Embryonic facial prominence (tissue), 1 donor: ENCODE measurements at regions not wholly inside any gene's neighbourhood (a gene's known extent, or its start where the extent isn't known, plus 50 kb on each side); places are given as distances from the start of the nearest gene placed in this dataset.

Source experiments
- DNase-seq: peaks from one replicate; pipeline ENCODE4 v3.0.0-alpha.2; 2016; ENCODE audit errors: extremely low spot score

DNA sequence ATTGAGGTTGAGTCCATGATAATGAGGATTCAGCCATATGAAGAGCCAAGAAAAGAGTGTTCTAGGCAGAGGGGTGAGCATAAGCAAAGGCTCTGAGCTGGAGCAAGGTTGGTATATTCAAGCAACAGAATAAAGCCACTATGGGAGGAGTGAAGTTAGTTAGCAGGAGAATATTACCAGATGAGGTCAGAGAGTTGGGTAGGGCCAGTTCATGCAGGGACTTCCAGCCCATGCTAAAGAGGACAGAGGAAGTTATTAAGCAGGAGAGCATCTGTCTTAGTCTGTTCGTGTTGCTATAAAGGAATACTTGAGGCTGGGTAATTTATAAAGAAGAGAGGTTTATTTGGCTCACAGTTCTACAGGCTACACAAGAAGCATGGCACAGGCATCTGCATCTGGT lies 57.1 kb upstream of the ATG10 start:
- DNase-seq = no peak

GRCh38 chr5:81912933-81913332 lies 58.9 kb upstream of the ATG10 start:
- DNase-seq = no peak

DNA sequence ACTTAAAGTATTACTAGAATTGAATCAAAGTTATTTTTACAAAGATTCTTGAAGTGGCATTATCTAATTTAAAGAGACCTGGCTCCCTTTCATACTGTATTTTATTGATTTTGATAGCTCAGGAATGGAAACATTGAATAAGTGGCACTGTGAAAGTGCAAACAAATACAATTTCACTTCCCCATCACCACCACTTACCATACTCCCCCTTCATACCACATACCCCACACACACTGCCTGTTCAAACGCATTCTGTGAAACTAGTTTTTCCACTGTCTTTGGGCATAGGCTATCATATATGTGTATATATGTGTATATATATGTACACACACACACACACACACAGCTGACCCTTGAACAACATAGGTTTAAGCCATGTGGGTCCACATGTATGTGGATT lies 62.1 kb upstream of the ATG10 start:
- no peak for DNase-seq

DNA sequence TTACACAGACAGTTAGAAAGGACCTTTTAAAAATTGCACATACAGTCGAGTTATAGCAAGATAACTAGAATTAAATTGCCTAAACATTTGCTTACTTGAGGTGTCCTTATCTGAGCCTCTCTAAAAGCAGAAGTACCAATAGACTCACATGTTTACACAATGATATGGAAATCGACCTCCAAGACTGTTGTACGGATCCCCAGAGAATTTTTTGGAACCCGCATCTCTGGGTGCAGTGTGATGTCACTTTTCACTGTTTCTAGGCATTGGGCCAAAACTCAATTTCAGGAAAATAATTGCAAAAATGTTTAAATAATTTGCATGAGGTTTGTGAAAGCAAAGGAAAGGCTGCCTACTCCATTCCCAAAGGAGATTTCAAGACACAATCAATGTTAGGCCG lies 63.1 kb upstream of the ATG10 start:
- DNase-seq = no peak

DNA sequence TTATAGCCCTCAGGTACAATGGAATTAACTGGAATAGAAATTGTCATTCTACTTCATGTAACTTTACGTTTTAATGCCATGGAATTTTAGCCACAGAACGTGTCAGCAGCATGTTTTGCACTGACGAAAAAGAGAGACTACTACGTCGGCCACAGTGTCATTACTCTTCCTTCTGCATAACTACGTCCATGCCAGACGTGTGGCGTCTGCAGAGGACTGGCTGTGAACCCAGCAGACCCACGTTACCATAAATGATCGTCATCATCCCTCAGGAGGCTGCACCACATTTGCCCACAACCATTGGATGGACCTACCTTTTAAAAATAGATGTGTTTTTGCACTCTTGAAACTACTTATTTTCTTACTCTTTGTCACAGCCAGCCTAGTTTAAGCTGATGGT lies 63.8 kb upstream of the ATG10 start:
- no peak for DNase-seq

GRCh38 chr5:81907012-81907635 lies 64.7 kb upstream of the ATG10 start:
- no peak for DNase-seq

DNA sequence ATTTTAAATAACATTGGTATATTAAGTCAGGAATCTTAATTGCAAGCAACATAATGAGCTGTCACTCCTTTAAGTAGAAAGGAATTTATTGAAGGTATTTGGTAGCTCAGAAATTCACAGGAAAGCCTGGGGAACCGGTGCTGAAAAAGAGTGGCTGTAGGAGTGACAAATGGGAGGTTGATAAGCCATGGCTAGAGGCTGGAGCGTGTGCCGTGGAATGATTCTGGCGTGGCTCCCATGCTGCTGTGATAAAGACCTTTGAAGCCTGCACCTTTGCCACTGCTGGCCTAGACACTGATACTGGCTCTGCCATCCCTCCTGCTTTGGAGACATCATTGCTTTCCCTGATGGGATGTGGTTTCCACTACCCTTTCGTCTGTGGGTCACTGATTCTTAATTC lies 65.7 kb upstream of the ATG10 start:
- no peak for DNase-seq

- DNase-seq = no peak
These were observed 67.0 kb upstream of the ATG10 start for GRCh38 chr5:81904861-81905260.

- no peak for DNase-seq
These were observed 67.7 kb upstream of the ATG10 start for GRCh38 chr5:81904166-81904565.

DNA sequence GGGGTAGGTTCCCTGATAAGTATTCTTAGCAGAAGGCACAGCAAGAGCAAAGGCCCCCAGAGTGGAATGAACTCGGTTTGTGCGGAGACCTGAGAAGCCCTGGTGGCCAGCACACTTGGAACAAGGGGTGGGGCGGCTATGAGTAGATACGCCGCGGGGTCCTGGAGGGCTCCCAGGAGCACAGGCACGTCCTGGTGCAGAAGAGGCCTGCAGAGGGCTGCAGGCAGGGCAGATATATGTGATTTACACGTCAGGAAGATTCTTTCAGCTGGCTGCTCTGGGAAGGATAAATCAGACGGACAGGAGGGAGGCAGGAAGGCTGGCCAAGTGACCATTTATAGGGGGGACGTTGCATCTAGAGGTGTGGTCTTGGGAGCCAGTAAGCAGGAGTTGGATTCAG lies 70.2 kb upstream of the ATG10 start:
- no peak for DNase-seq

DNA sequence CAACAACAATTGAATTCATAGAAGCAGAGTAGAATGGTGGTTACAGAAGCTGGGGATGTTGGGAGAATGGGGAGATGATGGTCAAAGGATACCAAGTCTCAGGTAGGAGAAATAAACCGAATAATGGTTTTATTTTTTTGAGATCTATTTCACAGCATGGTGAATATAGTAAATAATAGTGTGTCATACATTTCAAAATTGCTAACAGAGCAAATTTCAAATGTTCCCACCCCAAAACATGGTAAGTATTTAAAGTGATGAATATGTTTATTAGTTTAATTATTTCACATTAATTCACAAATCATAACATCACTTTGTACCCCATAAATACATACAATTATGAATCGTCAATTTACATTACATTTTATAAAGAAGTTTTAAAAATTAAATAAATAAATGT lies 72.7 kb upstream of the ATG10 start:
- no peak for DNase-seq

DNA sequence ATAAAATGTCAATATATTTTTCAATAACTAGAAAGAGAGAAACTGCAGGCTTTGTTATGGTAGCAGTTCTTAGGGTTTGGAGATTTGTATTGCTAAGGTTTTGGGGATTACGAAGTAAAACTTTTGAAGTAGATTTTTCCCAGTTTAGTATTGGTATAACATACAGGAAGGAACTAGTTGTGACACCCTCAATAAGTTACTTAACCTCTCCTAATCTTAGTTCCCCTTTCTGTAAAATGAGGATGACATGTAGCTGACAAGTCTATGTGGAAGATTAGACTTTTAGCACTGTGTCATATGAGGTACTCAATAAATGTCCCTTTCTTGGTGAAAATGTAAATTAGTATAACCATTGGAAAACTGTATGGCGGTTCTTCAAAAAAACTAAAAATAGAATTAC lies 73.4 kb upstream of the ATG10 start:
- no peak for DNase-seq

DNA sequence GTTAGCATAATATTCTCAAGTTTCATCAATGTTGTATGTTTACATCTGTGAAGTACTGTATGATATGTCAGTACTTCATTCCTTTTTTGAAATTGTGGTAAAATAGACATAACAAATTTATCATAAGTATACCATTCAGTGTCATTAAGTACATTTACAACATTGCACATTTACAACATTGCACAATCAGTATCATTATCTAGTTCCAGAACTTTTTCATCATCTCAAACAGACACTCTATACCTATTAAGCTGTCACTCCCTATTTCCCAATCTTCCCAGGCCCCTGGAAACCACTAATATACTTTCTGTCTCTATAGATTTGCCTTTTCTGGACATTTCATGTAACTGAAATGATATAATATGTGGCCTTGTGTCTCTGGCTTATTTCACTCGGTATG lies 75.1 kb upstream of the ATG10 start:
- no peak for DNase-seq

DNA sequence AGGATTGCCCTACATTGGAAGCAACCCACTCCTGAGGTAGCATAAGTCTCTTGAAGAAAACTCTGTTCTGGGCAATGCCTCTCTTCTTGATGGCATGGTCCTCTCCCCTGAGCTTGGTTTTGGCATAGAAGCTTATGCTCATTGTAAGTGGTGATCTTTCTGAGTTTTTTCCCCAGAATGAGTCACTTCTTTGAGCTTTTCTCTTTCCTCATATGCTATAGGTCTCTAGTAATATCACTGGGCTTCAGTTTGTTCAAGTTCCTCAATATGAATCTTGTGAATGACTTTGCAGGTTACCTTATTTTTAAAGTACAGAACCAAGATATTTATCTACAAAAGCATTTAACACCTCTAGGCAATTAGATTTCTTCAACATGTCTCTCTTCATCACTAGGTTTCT lies 76.5 kb upstream of the ATG10 start:
- DNase-seq = no peak

DNA sequence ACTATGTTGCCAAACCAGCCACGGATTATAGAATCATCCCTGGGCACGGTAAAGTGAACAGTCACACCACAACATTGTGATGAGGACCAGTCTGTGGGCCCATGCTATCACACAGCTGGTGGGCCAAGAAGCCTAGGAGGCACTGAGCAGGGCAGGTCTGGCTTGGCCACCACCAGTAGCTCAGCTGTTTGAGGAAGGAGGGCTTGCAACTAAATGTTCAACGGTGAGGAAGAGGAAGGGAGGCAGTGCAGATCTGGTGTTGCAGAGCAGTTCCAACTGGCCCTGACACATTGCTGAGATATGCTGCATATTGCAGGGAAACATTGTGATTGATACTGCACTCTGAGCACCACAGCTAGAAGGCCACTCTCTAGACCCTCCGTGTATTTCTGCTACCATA lies 77.9 kb upstream of the ATG10 start:
- no peak for DNase-seq

DNA sequence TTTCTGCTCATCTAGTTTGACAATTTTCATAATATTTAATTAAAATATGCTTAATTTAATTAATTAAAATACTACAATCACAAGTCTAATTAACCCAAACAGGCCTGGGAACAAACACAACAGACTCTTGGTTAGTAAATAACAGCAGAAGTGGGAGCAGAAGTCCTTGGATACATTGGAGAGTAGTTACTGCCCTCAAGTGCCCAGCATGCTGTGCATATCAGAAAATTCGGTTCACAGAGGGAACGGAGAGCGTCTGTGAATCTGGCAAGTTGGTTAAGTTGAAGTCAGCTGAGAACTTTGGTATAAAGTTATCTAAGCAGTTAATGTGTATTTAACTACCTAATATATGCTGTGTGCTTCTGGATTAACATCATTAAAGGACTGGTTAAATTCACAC lies 87.0 kb upstream of the ATG10 start:
- no peak for DNase-seq

- DNase-seq = no peak
These were observed 88.5 kb upstream of the ATG10 start for GRCh38 chr5:81883371-81883770.

DNA sequence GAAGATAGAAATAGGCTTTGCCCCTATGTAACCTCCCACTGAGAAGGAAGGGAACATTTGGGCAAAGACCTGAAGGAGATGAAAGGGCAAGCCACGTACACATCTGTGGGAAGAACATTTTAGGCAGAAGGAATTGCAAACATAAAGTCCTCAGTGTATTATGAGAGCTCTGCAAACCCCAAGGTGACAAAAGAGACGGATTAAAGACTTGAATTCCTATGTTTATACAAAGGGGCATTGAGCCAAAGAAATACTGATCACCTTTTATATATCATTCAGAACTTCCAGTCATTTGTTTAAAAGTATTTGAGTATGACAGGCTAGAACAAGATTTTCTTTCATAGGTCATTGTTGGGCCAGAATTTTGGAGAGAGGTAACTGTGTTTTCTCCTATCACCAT lies 90.2 kb upstream of the ATG10 start:
- DNase-seq = no peak

GRCh38 chr5:81879936-81880335 lies 91.9 kb upstream of the ATG10 start:
- DNase-seq = no peak

DNA sequence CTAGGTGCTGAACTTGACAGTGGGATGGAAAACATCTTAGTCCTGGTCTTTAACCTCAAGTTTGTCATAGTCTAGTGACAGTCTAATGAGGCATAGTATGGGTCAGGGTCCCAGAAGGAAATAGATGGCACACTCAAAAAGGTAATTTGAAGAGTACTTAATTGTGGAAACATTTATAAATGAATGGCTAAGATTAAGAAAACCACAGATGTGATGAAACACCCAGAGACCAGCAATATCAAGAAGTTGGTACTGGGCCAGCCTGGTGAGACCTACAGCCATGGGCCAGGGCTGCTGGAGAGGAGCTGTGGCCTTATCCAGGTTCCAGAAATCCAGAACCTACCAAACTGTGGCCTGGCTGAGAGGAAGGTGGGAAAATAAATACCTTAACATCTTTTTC lies 93.5 kb upstream of the ATG10 start:
- no peak for DNase-seq

- DNase-seq = no peak
These were observed 104.8 kb upstream of the ATG10 start for GRCh38 chr5:81866994-81867393.

GRCh38 chr5:81860778-81861177 lies 109.9 kb upstream of the SSBP2 start:
- DNase-seq = no peak

DNA sequence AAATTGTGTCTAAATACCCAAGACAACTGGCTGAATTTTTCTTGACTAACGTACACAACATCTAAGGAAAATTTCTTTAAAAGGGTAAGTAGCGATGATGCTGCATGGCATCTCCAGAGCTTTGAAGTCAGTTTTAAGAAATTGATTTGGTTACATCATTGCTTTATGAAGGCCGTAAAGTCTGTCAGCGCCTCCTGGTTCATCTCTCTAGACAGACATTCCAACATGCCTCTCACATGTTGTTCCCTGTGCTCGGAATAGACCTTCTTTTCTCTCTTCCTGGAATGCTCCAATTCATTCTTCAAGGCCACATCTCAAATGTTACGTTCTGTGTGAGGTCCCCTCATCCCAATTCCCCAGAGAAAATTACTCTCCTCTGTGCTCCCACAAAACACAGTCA lies 108.7 kb upstream of the SSBP2 start:
- no peak for DNase-seq
